Brain microvascular endothelial cell (primary cell): ENCODE measurements at regions not wholly inside any gene's neighbourhood (a gene's known extent, or its start where the extent isn't known, plus 50 kb on each side); places are given as distances from the start of the nearest gene placed in this dataset.

ENCODE experiments used
- DNase-seq: peaks from one replicate; pipeline ENCODE4 v3.0.0-alpha.2; 2020
- H3K27ac ChIP-seq: fragments of 250-450 bp; sonication (Bioruptor Pico); 2 replicates; pipeline ENCODE4 v1.5.1; 2020; ENCODE audit warnings: mild to moderate bottlenecking, moderate library complexity
- H3K27me3 ChIP-seq: fragments of 250-450 bp; sonication (Bioruptor Pico); replicated peaks from 2 replicates; pipeline ENCODE4 v1.5.1; 2020; ENCODE audit warnings: mild to moderate bottlenecking
- H3K36me3 ChIP-seq: fragments of 250-450 bp; sonication (Bioruptor Pico); replicated peaks from 2 replicates; pipeline ENCODE4 v1.5.1; 2020; ENCODE audit warnings: mild to moderate bottlenecking
- H3K4me3 ChIP-seq: 2 replicates; pipeline ENCODE4 v1.5.1; 2011; ENCODE audit warnings: low read depth, mild to moderate bottlenecking, control low read depth, low read length, moderate library complexity
- CTCF ChIP-seq: IDR thresholded peaks from 2 replicates; pipeline ENCODE4 v1.5.1; 2011; ENCODE audit warnings: low read depth, mild to moderate bottlenecking, moderate library complexity, low read length, control low read depth, inconsistent platforms; ENCODE audit errors: missing control alignments
- in situ Hi-C: cut with HindIII; loops from 2 replicates; pipeline ENCODE4 v1.10.0; 2017; ENCODE audit warnings: low sequenced_read_pairs, low pct_ligation_motif_present

DNA sequence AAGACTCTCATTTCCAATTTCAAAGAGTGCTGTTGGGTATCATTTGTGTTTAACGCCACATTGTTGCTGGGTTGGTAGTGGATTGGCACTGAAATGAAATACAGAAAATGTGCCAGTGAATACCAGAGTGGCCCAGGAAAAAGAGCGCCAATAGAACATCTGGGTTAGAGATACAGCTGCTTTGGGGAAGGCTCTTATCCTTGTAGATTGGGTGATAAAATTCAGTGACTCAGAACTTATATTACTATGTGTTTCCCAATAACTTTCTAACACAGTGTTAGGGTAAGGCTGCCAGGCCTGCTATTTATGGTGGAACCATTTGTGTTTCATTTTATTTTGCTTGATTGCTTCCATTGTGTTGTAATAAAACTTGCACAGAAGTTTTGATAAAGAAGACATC is 168.2 kb upstream of the SSTR1 start:
- in situ Hi-C loops, result no loop called here
- Histone ChIP-seq H3K27ac (no peak overlapping the region), H3K36me3 (no peaks in the 10 kb centered on the region), H3K4me3 (no peak overlapping the region), H3K27me3 (no peaks in the 10 kb centered on the region)
- TF ChIP-seq CTCF, result no peak
- no peak for DNase-seq

DNA sequence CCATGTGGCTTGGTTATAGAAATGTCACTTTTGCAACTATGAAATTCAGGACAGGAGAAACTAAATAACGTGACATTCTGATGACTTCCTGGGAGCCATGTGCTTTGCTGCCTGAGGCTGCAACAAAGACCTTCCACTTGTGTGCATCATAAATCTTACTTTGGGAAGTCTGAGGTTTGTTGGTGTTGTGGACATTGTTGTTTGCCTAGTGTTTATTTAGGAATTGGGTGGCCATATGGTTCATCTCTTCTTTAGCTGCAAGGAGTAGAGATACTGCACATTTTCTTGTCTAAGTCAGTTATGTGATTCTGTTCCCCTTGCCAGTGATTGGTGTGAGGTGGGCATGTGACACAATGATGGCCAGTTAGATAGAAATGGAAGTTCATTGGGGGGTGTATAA is 167.3 kb upstream of the SSTR1 start:
- Histone ChIP-seq H3K4me3 (no peak overlapping the region), H3K27ac (no peak overlapping the region), H3K27me3 (no peaks in the 10 kb centered on the region), H3K36me3 (no peaks in the 10 kb centered on the region)
- in situ Hi-C loops, result no loop called here
- DNase-seq, result no peak
- no peak for TF ChIP-seq CTCF

- Histone ChIP-seq H3K27me3 (no peaks in the 10 kb centered on the region), H3K4me3 (no peak overlapping the region), H3K36me3 (no peaks in the 10 kb centered on the region), H3K27ac (no peak overlapping the region)
- DNase-seq, result peak; percentile 32
- TF ChIP-seq CTCF, result no peak
- in situ Hi-C loops, result no loop called here
These were observed 165.4 kb upstream of the SSTR1 start for GRCh38 chr14:38042322-38042721.

GRCh38 chr14:38044710-38045109 is 163.0 kb upstream of the SSTR1 start:
- no peak for DNase-seq
- in situ Hi-C loops, result no loop called here
- TF ChIP-seq CTCF, result no peak
- Histone ChIP-seq H3K36me3 (no peaks in the 10 kb centered on the region), H3K4me3 (no peak overlapping the region), H3K27me3 (no peaks in the 10 kb centered on the region), H3K27ac (no peak overlapping the region)

- in situ Hi-C loops, result no loop called here
- no peaks in the 10 kb centered on the region for H3K27me3 ChIP-seq
- DNase-seq, result no peak
These were observed 162.2 kb upstream of the SSTR1 start for GRCh38 chr14:38045461-38045860.

More at GRCh38 chr14:38045461-38045860, 162.2 kb upstream of the SSTR1 start:
- TF ChIP-seq CTCF, result no peak
- Histone ChIP-seq H3K36me3 (no peaks in the 10 kb centered on the region), H3K27ac (no peak overlapping the region), H3K4me3 (no peak overlapping the region)
